ENCODE measurements at regions not wholly inside any gene's neighbourhood (a gene's known extent, or its start where the extent isn't known, plus 50 kb on each side); places are given as distances from the start of the nearest gene placed in this dataset.

DNA sequence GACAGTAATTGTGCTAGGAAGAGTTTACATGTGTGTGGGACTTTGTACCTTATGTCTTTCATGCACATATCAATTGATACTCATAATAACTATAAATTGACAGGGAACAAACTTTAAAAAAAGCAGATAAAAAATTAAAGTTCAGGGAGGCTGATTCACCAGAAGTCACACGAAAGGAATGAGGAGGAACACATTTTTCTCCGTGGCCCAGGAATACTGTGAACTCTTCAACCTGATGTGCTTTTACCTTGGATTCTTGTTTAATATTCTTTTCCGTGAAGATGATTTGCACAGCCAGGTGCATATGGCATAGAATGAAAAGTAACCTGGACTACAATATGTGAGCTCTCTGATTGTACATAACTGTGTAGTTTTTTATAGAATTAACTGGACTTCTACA, 326.3 kb downstream of the CDH7 start:
- no peak overlapping the region for H3K14ac ChIP-seq (ENCODE audit: low read length)
- H2AFZ ChIP-seq (ENCODE audit: insufficient read depth, low read length, poor library complexity) = no peak overlapping the region
- no peak overlapping the region for H4K91ac ChIP-seq (ENCODE audit: low read depth, low read length)
- no CpG with 5 or more reads among the region's 3 CpGs for WGBS (ENCODE audit: extremely low coverage, insufficient coverage, insufficient read length)
- H3K27ac ChIP-seq (ENCODE audit: low read depth, low read length) = no peak overlapping the region
- no peaks in the 10 kb centered on the region for H3K27me3 ChIP-seq (ENCODE audit: insufficient read depth, low read length)
- no peaks in the 10 kb centered on the region for H3K36me3 ChIP-seq (ENCODE audit: control insufficient read depth in 1 of 2, insufficient read depth in 2 of 2, low read length in 2 of 2)
- H3K9ac ChIP-seq (ENCODE audit: low read length) = no peak overlapping the region
- DNase-seq = no peak
- no peak overlapping the region for H4K12ac ChIP-seq (ENCODE audit: low read depth, low read length)
- H3K4me2 ChIP-seq (ENCODE audit: low read length) = no peak overlapping the region
- H3K18ac ChIP-seq (ENCODE audit: low read length) = no peak overlapping the region
- H2BK12ac ChIP-seq (ENCODE audit: low read length) = no peak overlapping the region
- H2AK5ac ChIP-seq (ENCODE audit: low read length) = no peak overlapping the region
- no peak overlapping the region for H2BK5ac ChIP-seq (ENCODE audit: low read depth, low read length, poor library complexity)
- no peaks in the 10 kb centered on the region for H3K4me1 ChIP-seq (ENCODE audit: control insufficient read depth in 1 of 2, insufficient read depth in 2 of 2, low read length in 2 of 2)
- H3K4ac ChIP-seq (ENCODE audit: low read depth, low read length) = no peak overlapping the region
- H3K79me2 ChIP-seq (ENCODE audit: control insufficient read depth, insufficient read depth, low read length, poor library complexity) = no peaks in the 10 kb centered on the region
- H4K8ac ChIP-seq (ENCODE audit: low read depth, low read length) = no peak overlapping the region
- no peak overlapping the region for H3K23ac ChIP-seq (ENCODE audit: low read length)
- H3K4me3 ChIP-seq (ENCODE audit: low read depth, low read length) = no peak overlapping the region
- H3K79me1 ChIP-seq (ENCODE audit: low read length) = no peaks in the 10 kb centered on the region
- no peak overlapping the region for H2BK120ac ChIP-seq (ENCODE audit: insufficient read depth, low read length, poor library complexity)
- peaks cover 1% of the 10 kb centered on the region for H3K9me3 ChIP-seq (ENCODE audit: insufficient read depth, low read depth, low read length)

DNA sequence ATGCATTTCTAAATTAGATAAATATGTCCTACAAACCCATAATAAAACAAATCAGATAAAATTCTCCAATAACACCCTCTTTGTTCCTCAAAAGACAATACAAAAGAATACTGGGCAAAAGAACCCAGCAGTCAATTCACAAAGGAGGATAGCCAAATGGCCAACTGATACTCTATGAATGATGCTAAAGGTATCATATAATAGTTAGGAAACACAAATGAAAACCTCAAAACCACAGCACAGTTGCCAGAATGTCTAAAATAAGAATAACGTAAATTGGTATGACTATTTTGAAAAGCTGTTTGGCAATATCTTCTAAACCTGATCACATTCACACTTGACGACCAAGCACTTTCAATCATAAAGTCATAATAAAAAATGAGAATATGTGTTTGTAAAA, 315.4 kb downstream of the CDH7 start:
- Histone ChIP-seq H3K4me2 (ENCODE audit: low read length) (no peak overlapping the region), H2BK12ac (ENCODE audit: low read length) (no peak overlapping the region), H4K12ac (ENCODE audit: low read depth, low read length) (no peak overlapping the region), H3K79me2 (ENCODE audit: control insufficient read depth, insufficient read depth, low read length, poor library complexity) (no peaks in the 10 kb centered on the region), H2AK5ac (ENCODE audit: low read length) (no peak overlapping the region), H3K14ac (ENCODE audit: low read length) (no peak overlapping the region), H3K23ac (ENCODE audit: low read length) (no peak overlapping the region), H2AFZ (ENCODE audit: insufficient read depth, low read length, poor library complexity) (no peak overlapping the region), H3K4ac (ENCODE audit: low read depth, low read length) (no peak overlapping the region), H3K36me3 (ENCODE audit: control insufficient read depth in 1 of 2, insufficient read depth in 2 of 2, low read length in 2 of 2) (no peaks in the 10 kb centered on the region), H3K4me1 (ENCODE audit: control insufficient read depth in 1 of 2, insufficient read depth in 2 of 2, low read length in 2 of 2) (no peaks in the 10 kb centered on the region), H4K8ac (ENCODE audit: low read depth, low read length) (no peak overlapping the region), H3K18ac (ENCODE audit: low read length) (no peak overlapping the region), H4K91ac (ENCODE audit: low read depth, low read length) (no peak overlapping the region), H2BK5ac (ENCODE audit: low read depth, low read length, poor library complexity) (no peak overlapping the region), H3K9ac (ENCODE audit: low read length) (no peak overlapping the region), H3K9me3 (ENCODE audit: insufficient read depth, low read depth, low read length) (peaks cover 2% of the 10 kb centered on the region), H3K79me1 (ENCODE audit: low read length) (no peaks in the 10 kb centered on the region), H3K27me3 (ENCODE audit: insufficient read depth, low read length) (no peaks in the 10 kb centered on the region), H3K4me3 (ENCODE audit: low read depth, low read length) (no peak overlapping the region), H3K27ac (ENCODE audit: low read depth, low read length) (no peak overlapping the region), H2BK120ac (ENCODE audit: insufficient read depth, low read length, poor library complexity) (no peak overlapping the region)
- no CpG with 5 or more reads among the region's 2 CpGs for WGBS (ENCODE audit: extremely low coverage, insufficient coverage, insufficient read length)
- DNase-seq = no peak

DNA sequence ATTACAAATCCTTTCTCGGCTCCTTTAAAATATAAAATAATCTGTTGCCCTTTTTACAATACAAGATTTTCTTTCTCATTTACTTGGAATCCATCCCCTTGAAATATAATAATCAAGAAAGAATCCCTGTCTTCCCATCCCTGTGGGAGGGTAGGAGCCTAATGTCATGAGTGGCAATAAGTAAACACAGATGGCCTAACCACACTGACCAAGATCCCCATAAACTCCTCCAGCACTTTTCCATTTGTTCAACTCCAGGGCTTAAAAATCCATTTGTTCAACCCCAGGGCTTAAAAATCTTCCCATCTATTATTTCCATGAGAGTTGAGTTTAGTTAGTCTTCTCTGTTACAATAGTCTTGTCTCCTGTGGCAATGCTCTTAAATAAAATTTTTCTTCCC, 297.6 kb downstream of the CDH7 start:
- Histone ChIP-seq H2AFZ (ENCODE audit: insufficient read depth, low read length, poor library complexity) (no peak overlapping the region), H3K36me3 (ENCODE audit: control insufficient read depth in 1 of 2, insufficient read depth in 2 of 2, low read length in 2 of 2) (no peaks in the 10 kb centered on the region), H4K12ac (ENCODE audit: low read depth, low read length) (no peak overlapping the region), H3K27ac (ENCODE audit: low read depth, low read length) (no peak overlapping the region), H3K27me3 (ENCODE audit: insufficient read depth, low read length) (no peaks in the 10 kb centered on the region), H3K4ac (ENCODE audit: low read depth, low read length) (no peak overlapping the region), H3K4me2 (ENCODE audit: low read length) (no peak overlapping the region), H3K23ac (ENCODE audit: low read length) (no peak overlapping the region), H3K4me3 (ENCODE audit: low read depth, low read length) (no peak overlapping the region), H4K91ac (ENCODE audit: low read depth, low read length) (no peak overlapping the region), H2AK5ac (ENCODE audit: low read length) (no peak overlapping the region), H2BK5ac (ENCODE audit: low read depth, low read length, poor library complexity) (no peak overlapping the region), H2BK120ac (ENCODE audit: insufficient read depth, low read length, poor library complexity) (no peak overlapping the region), H3K14ac (ENCODE audit: low read length) (no peak overlapping the region), H3K79me2 (ENCODE audit: control insufficient read depth, insufficient read depth, low read length, poor library complexity) (no peaks in the 10 kb centered on the region), H3K9ac (ENCODE audit: low read length) (no peak overlapping the region), H3K18ac (ENCODE audit: low read length) (no peak overlapping the region), H3K9me3 (ENCODE audit: insufficient read depth, low read depth, low read length) (no peaks in the 10 kb centered on the region), H2BK12ac (ENCODE audit: low read length) (no peak overlapping the region), H3K4me1 (ENCODE audit: control insufficient read depth in 1 of 2, insufficient read depth in 2 of 2, low read length in 2 of 2) (no peaks in the 10 kb centered on the region), H3K79me1 (ENCODE audit: low read length) (no peaks in the 10 kb centered on the region), H4K8ac (ENCODE audit: low read depth, low read length) (no peak overlapping the region)
- WGBS (ENCODE audit: extremely low coverage, insufficient coverage, insufficient read length) = 100% methylated on average over 1 of the region's 1 CpG
- DNase-seq = no peak

DNA sequence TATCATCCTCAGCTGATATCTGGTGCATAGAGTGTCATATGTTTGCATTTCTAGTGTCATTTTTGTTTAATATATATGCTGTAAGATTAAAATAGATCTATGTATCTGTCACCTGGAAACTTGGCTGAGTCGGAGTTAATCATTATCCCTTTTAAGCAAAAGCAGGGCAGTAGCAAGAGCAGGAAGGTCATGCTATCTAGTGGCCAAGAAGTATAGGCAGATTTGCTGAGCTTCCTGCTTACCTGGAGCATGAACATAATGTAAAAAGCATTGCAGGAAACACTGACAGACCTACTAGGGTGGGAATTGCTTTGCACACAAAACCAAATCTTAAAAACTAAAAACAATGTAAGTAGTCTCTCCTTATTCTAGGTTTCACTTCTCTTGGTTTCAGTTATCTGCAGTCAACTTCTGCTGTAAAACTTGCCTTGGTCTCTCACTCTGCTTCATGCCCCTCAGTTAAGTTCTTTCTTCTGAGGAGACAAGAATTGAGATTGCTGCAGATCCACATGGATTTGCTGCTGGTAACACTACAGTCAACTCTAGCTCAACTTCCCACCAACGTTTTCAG, 295.3 kb downstream of the CDH7 start:
- no peaks in the 10 kb centered on the region for H3K27me3 ChIP-seq (ENCODE audit: insufficient read depth, low read length)
- H3K23ac ChIP-seq (ENCODE audit: low read length) = no peak overlapping the region
- no peak overlapping the region for H3K18ac ChIP-seq (ENCODE audit: low read length)
- WGBS (ENCODE audit: extremely low coverage, insufficient coverage, insufficient read length) = no CpG with 5 or more reads among the region's 2 CpGs
- H4K8ac ChIP-seq (ENCODE audit: low read depth, low read length) = no peak overlapping the region
- no peak overlapping the region for H2AFZ ChIP-seq (ENCODE audit: insufficient read depth, low read length, poor library complexity)
- no peaks in the 10 kb centered on the region for H3K79me2 ChIP-seq (ENCODE audit: control insufficient read depth, insufficient read depth, low read length, poor library complexity)
- H3K27ac ChIP-seq (ENCODE audit: low read depth, low read length) = no peak overlapping the region
- no peak overlapping the region for H4K91ac ChIP-seq (ENCODE audit: low read depth, low read length)
- no peak overlapping the region for H2BK5ac ChIP-seq (ENCODE audit: low read depth, low read length, poor library complexity)
- H3K79me1 ChIP-seq (ENCODE audit: low read length) = no peaks in the 10 kb centered on the region
- H4K12ac ChIP-seq (ENCODE audit: low read depth, low read length) = no peak overlapping the region
- no peak overlapping the region for H3K4me2 ChIP-seq (ENCODE audit: low read length)
- no peak for DNase-seq
- H3K9ac ChIP-seq (ENCODE audit: low read length) = no peak overlapping the region
- no peak overlapping the region for H2BK12ac ChIP-seq (ENCODE audit: low read length)
- H2AK5ac ChIP-seq (ENCODE audit: low read length) = no peak overlapping the region
- no peaks in the 10 kb centered on the region for H3K4me1 ChIP-seq (ENCODE audit: control insufficient read depth in 1 of 2, insufficient read depth in 2 of 2, low read length in 2 of 2)
- no peak overlapping the region for H3K14ac ChIP-seq (ENCODE audit: low read length)
- H3K4ac ChIP-seq (ENCODE audit: low read depth, low read length) = no peak overlapping the region
- no peak overlapping the region for H3K4me3 ChIP-seq (ENCODE audit: low read depth, low read length)
- H3K36me3 ChIP-seq (ENCODE audit: control insufficient read depth in 1 of 2, insufficient read depth in 2 of 2, low read length in 2 of 2) = no peaks in the 10 kb centered on the region
- no peak overlapping the region for H2BK120ac ChIP-seq (ENCODE audit: insufficient read depth, low read length, poor library complexity)
- no peaks in the 10 kb centered on the region for H3K9me3 ChIP-seq (ENCODE audit: insufficient read depth, low read depth, low read length)
